HG02759 (cell line): ENCODE measurements at regions not wholly inside any gene's neighbourhood (a gene's known extent, or its start where the extent isn't known, plus 50 kb on each side); places are given as distances from the start of the nearest gene placed in this dataset.
"Not testable (repeated sequence)": the region's sequence is repeated elsewhere in the genome, so short reads cannot be mapped to it uniquely, and the experiment has no call there.

Experiments
- ATAC-seq: cut with Tn5 transposase; IDR thresholded peaks from one replicate; pipeline ENCODE4 v1.9.1; 2021; ENCODE audit warnings: mild to moderate bottlenecking, moderate library complexity; ENCODE audit not compliant: unreplicated experiment

GRCh38 chr9:12351293-12352044 lies 341.7 kb upstream of the TYRP1 start:
- ATAC-seq: no peak

- ATAC-seq: no peak
Observed at GRCh38 chr9:12352045-12352315, 341.2 kb upstream of the TYRP1 start.

- no peak for ATAC-seq
Observed at GRCh38 chr9:12363439-12363838, 329.7 kb upstream of the TYRP1 start.

GRCh38 chr9:12368569-12368968 lies 324.6 kb upstream of the TYRP1 start:
- no peak for ATAC-seq

- ATAC-seq: no peak
Observed at GRCh38 chr9:12391839-12392509, 301.2 kb upstream of the TYRP1 start.

GRCh38 chr9:12394105-12394504 lies 299.1 kb upstream of the TYRP1 start:
- no peak for ATAC-seq

- no peak for ATAC-seq
Observed at GRCh38 chr9:12403721-12404120, 289.5 kb upstream of the TYRP1 start.

GRCh38 chr9:12413986-12414385 lies 279.2 kb upstream of the TYRP1 start:
- ATAC-seq: no peak

- no peak for ATAC-seq
Observed at GRCh38 chr9:12414514-12414913, 278.7 kb upstream of the TYRP1 start.

- no peak for ATAC-seq
Observed at GRCh38 chr9:12415361-12415760, 277.8 kb upstream of the TYRP1 start.

GRCh38 chr9:12416716-12417115 lies 276.5 kb upstream of the TYRP1 start:
- no peak for ATAC-seq

GRCh38 chr9:12424243-12424642 lies 268.9 kb upstream of the TYRP1 start:
- no peak for ATAC-seq

- ATAC-seq: no peak
Observed at GRCh38 chr9:12425878-12426864, 267.0 kb upstream of the TYRP1 start.

- no peak for ATAC-seq
Observed at GRCh38 chr9:12439267-12439666, 253.9 kb upstream of the TYRP1 start.

GRCh38 chr9:12441080-12441479 lies 252.1 kb upstream of the TYRP1 start:
- not testable (repeated sequence) for ATAC-seq

- ATAC-seq: no peak
Observed at GRCh38 chr9:12441506-12441905, 251.7 kb upstream of the TYRP1 start.

GRCh38 chr9:12448246-12448645 lies 244.9 kb upstream of the TYRP1 start:
- no peak for ATAC-seq

- ATAC-seq: no peak
Observed at GRCh38 chr9:12457237-12457636, 235.9 kb upstream of the TYRP1 start.

- ATAC-seq: no peak
Observed at GRCh38 chr9:12461763-12462460, 231.3 kb upstream of the TYRP1 start.

- ATAC-seq: no peak
Observed at GRCh38 chr9:12462861-12463260, 230.3 kb upstream of the TYRP1 start.

GRCh38 chr9:12463641-12464040 lies 229.5 kb upstream of the TYRP1 start:
- no peak for ATAC-seq
